B cell (primary cell): ENCODE measurements at regions not wholly inside any gene's neighbourhood (a gene's known extent, or its start where the extent isn't known, plus 50 kb on each side); places are given as distances from the start of the nearest gene placed in this dataset.

Experiments used
- EZH2 ChIP-seq: IDR thresholded peaks from 2 replicates; pipeline ENCODE4 v1.6.1; 2012; ENCODE audit warnings: borderline replicate concordance, low read depth, mild to moderate bottlenecking, moderate library complexity, low read length; ENCODE audit not compliant: insufficient read depth, poor library complexity, severe bottlenecking
- TF ChIP-seq, protein P1 (sequence below): fragments of 200-600 bp; IDR thresholded peaks from one replicate; pipeline ENCODE4 v1.8.0; 2022; ENCODE audit warnings: antibody characterized with exemption, mild to moderate bottlenecking

DNA sequence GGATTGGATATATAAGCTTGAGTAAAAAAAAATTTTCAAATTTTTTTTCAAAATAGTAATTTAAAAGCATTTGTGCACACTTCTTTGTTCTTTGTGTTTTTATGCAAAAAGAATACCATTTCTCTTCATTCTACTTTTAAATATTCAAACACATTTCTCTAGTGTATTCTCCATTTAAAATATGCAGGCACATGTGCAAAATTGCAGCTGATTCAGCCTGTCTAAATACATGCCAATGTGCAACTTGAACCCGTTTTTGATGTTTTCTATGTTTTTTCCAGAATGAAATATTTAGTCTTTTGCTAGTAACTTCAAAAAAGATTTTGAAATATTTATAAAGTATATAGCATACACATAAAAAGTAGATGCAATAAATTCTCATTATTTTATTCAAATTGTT, 411.8 kb downstream of the MMUT start:
- TF ChIP-seq, protein P1, sequence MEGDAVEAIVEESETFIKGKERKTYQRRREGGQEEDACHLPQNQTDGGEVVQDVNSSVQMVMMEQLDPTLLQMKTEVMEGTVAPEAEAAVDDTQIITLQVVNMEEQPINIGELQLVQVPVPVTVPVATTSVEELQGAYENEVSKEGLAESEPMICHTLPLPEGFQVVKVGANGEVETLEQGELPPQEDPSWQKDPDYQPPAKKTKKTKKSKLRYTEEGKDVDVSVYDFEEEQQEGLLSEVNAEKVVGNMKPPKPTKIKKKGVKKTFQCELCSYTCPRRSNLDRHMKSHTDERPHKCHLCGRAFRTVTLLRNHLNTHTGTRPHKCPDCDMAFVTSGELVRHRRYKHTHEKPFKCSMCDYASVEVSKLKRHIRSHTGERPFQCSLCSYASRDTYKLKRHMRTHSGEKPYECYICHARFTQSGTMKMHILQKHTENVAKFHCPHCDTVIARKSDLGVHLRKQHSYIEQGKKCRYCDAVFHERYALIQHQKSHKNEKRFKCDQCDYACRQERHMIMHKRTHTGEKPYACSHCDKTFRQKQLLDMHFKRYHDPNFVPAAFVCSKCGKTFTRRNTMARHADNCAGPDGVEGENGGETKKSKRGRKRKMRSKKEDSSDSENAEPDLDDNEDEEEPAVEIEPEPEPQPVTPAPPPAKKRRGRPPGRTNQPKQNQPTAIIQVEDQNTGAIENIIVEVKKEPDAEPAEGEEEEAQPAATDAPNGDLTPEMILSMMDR, result no peak
- TF ChIP-seq EZH2, result no peak
